Hepatocyte (in vitro differentiated cells): ENCODE measurements at regions not wholly inside any gene's neighbourhood (a gene's known extent, or its start where the extent isn't known, plus 50 kb on each side); places are given as distances from the start of the nearest gene placed in this dataset.

Experiments
- CTCF ChIP-seq: fragments of 200-600 bp; sonication (generic); IDR thresholded peaks from 2 replicates; pipeline ENCODE4 v1.5.1; 2016; ENCODE audit warnings: antibody characterized with exemption, mild to moderate bottlenecking; ENCODE audit not compliant: poor library complexity
- EZH2 ChIP-seq: fragments of 200-600 bp; sonication (generic); IDR thresholded peaks from 2 replicates; pipeline ENCODE4 v1.6.1; 2016; ENCODE audit warnings: antibody characterized with exemption, mild to moderate bottlenecking, borderline replicate concordance

GRCh38 chr3:26894443-26894842 lies 271.9 kb downstream of the LRRC3B start:
- TF ChIP-seq CTCF, result no peak
- no peak for TF ChIP-seq EZH2
